Nephron (organoid): ENCODE measurements at regions not wholly inside any gene's neighbourhood (a gene's known extent, or its start where the extent isn't known, plus 50 kb on each side); places are given as distances from the start of the nearest gene placed in this dataset.

Experiments
- H3K27ac Mint-ChIP-seq, 3 experiments: 2 replicates each; pipeline ENCODE4 v1.8.0; 2020; ENCODE audit warnings: mixed read lengths in 3 of 3, mild to moderate bottlenecking in 2 of 3, moderate library complexity in 1 of 3
- H3K27me3 Mint-ChIP-seq: 2 replicates; pipeline ENCODE4 v1.8.0; 2021; ENCODE audit warnings: low read depth, mild to moderate bottlenecking, moderate library complexity, mixed read lengths
- H3K36me3 Mint-ChIP-seq: 2 replicates; pipeline ENCODE4 v1.8.0; 2020; ENCODE audit warnings: low read depth, mixed read lengths
- H3K4me1 Mint-ChIP-seq: 2 replicates; pipeline ENCODE4 v1.8.0; 2020; ENCODE audit warnings: mixed read lengths
- H3K4me3 Mint-ChIP-seq, 3 experiments: 2 replicates each; pipeline ENCODE4 v1.8.0; 2020; ENCODE audit warnings: mild to moderate bottlenecking in 3 of 3, mixed read lengths in 3 of 3, moderate library complexity in 2 of 3
- H3K9me3 Mint-ChIP-seq: 2 replicates; pipeline ENCODE4 v1.8.0; 2020; ENCODE audit warnings: mixed read lengths
- TF ChIP-seq, protein P1 (sequence below), 3 experiments: fragments of 200-600 bp; sonication (generic); IDR thresholded peaks; one replicate each; pipeline ENCODE4 v1.5.0; 2021; ENCODE audit warnings: antibody characterized with exemption in 3 of 3; ENCODE audit not compliant: unreplicated experiment in 3 of 3

DNA sequence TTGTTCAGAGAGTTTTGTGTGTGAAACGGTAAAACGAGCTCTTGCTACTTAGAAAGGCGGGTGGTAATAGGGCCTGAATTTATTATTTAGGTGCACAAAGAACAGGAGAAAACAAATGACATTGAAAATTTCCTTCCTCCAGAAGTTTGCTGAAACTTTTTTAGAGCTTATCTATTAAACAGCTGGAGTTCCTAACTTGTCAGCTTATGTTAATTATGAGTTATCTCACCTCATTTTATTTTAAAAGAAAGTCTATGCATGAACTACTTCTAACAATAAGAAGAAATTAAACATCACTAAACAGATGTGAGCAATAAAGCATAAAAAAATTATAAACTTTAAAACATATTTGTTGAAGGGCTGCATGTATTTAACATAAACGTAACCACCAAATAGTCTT is 373.9 kb upstream of the ANO3 start:
- Mint-ChIP-seq H3K9me3 (peaks cover 3% of the 10 kb centered on the region), H3K27me3 (no peaks in the 10 kb centered on the region), H3K4me1 (peaks cover 22% of the 10 kb centered on the region), H3K27ac (peak overlapping the region; percentile 22 to 78 (median 42)), H3K4me3 (no peak overlapping the region), H3K36me3 (no peaks in the 10 kb centered on the region)
- TF ChIP-seq, protein P1, sequence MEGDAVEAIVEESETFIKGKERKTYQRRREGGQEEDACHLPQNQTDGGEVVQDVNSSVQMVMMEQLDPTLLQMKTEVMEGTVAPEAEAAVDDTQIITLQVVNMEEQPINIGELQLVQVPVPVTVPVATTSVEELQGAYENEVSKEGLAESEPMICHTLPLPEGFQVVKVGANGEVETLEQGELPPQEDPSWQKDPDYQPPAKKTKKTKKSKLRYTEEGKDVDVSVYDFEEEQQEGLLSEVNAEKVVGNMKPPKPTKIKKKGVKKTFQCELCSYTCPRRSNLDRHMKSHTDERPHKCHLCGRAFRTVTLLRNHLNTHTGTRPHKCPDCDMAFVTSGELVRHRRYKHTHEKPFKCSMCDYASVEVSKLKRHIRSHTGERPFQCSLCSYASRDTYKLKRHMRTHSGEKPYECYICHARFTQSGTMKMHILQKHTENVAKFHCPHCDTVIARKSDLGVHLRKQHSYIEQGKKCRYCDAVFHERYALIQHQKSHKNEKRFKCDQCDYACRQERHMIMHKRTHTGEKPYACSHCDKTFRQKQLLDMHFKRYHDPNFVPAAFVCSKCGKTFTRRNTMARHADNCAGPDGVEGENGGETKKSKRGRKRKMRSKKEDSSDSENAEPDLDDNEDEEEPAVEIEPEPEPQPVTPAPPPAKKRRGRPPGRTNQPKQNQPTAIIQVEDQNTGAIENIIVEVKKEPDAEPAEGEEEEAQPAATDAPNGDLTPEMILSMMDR (IDR thresholded peaks at IDR 0.05; ENCODE audit: unreplicated experiment in 3 of 3), result no peak

DNA sequence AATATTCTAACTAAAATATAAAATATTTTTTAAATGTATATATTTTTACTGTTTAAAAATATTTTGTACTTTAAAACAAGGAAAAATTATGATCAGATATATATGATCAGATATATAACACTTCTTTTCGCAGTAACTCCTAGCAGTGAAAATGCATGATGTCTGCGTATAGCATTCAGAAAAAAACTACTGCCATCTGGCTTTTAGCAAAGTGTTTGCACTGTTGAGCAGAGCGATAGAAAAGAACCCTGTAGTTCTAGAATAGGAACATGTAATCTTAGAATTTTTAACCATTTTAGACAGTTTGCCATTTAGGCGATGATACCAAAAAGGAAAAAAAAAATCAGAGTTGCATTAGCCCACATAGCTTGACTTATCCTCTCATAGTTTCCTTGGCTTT is 370.4 kb upstream of the ANO3 start:
- Mint-ChIP-seq H3K4me1 (peaks cover 22% of the 10 kb centered on the region), H3K9me3 (peaks cover 3% of the 10 kb centered on the region)

DNA sequence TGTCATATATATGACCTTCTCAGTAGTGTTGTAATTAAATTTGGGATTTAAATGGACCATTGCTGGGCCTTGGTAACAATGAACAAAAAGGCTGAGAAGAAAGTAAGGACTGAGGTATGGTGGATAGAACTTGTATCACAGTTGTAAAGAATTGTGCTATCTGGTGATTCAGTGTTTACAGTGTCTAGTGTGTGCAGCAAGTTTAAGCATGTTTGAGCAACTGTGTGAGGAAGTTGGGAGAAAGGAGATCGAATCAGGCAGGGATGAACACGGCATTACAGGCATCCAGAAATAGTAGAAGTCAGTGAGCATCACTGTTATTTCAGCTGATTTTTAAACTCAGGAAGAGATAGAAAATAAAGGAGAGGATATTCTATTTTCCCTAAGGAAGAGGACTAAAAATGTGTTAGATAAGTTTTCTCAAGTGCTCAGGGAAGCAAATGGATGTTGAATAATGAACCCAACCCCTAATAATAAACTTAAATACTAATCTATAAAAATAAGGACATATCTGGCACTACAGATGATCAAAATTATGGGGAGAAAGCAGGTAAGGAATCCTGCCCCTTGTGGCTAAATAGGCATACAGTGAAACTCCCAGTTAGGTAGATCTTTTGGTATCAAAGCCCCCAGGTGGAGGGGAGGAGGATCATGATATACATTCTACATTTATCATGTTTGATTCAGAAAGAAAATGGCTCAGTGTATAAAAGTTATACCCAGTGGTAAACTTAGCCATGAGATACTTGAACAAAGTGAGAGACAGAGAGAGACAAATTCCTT is 361.0 kb upstream of the ANO3 start:
- H3K4me3 Mint-ChIP-seq, result no peak overlapping the region
- H3K9me3 Mint-ChIP-seq, result no peaks in the 10 kb centered on the region
- no peaks in the 10 kb centered on the region for H3K36me3 Mint-ChIP-seq
- no peaks in the 10 kb centered on the region for H3K27me3 Mint-ChIP-seq
- no peak overlapping the region for H3K27ac Mint-ChIP-seq
- TF ChIP-seq, protein P1 (IDR thresholded peaks at IDR 0.05; ENCODE audit: unreplicated experiment in 3 of 3), result no peak
- H3K4me1 Mint-ChIP-seq, result no peaks in the 10 kb centered on the region

More for the DNA sequence above, 370.4 kb upstream of the ANO3 start:
- Mint-ChIP-seq H3K27me3 (no peaks in the 10 kb centered on the region), H3K36me3 (no peaks in the 10 kb centered on the region), H3K4me3 (no peak overlapping the region), H3K27ac (no peak overlapping the region)
- TF ChIP-seq, protein P1 (IDR thresholded peaks at IDR 0.05; ENCODE audit: unreplicated experiment in 3 of 3), result peak; percentile 48 to 54 (median 49)

DNA sequence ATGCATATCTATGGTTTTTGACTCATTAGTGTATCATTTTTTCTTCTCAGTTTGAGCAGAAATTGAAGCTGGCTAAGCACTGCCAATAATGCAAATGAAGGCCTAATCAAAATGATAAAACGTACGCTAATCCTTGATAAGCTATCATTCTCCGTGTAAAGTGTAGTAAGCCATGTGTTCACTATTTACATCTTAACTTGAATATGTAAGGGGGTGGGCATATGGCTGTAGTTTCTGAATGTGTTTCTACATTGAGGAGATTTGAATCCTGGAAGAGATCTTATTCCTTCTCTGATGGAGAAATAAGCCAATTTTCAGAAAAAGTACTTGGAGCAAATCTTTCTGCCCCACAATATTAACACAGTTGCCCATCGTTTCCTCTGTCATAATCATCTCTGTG is 351.8 kb upstream of the ANO3 start:
- TF ChIP-seq, protein P1 (IDR thresholded peaks at IDR 0.05; ENCODE audit: unreplicated experiment in 3 of 3), result no peak
- Mint-ChIP-seq H3K9me3 (no peaks in the 10 kb centered on the region), H3K27me3 (no peaks in the 10 kb centered on the region), H3K4me3 (no peak overlapping the region), H3K4me1 (peaks cover 6% of the 10 kb centered on the region), H3K27ac (no peak overlapping the region), H3K36me3 (no peaks in the 10 kb centered on the region)

DNA sequence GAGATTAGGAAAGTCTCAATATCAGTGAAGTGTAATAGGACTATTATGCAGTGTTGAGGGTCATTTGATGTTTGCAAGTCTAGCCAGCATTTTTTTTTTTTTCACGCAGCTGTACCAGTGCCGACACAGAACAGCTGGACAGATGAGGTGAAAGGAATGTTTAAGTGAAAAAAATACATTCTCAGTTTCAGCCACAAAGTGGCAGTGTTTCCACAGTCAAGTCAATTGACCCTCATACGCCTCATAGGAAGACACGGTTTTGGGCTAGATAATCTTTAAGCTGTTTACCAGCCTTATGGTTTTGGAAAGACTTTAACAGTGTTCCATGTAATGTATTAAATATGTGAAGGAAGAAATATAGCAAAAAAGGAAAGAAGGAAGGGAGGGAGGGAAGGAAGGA is 349.9 kb upstream of the ANO3 start:
- TF ChIP-seq, protein P1 (IDR thresholded peaks at IDR 0.05; ENCODE audit: unreplicated experiment in 3 of 3), result peak; percentile 59 to 69 (median 68)
- Mint-ChIP-seq H3K27ac (peak overlapping the region in 2 of 3 experiments; percentile 1 to 12), H3K36me3 (no peaks in the 10 kb centered on the region), H3K4me3 (no peak overlapping the region), H3K9me3 (no peaks in the 10 kb centered on the region), H3K27me3 (no peaks in the 10 kb centered on the region), H3K4me1 (peaks cover 6% of the 10 kb centered on the region)

DNA sequence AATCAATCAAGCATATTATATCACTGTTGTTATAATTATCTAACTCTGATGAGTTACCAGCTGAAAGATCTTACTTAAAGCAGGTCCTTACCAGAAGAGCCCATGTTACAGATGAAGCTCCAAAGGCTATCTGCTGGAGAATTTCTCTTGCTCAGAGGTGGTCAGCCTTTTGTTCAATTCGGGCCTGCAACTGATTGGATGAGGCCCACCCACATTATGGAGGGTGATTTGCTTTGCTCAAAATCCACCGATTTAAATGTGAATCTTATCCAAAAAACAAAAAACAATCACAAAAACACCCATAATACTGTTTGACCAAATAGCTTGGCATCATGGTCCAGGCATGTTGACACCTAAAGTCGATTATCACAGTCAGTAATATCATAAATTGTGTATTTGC is 348.6 kb upstream of the ANO3 start:
- TF ChIP-seq, protein P1 (IDR thresholded peaks at IDR 0.05; ENCODE audit: unreplicated experiment in 3 of 3), result no peak
- H3K9me3 Mint-ChIP-seq, result no peaks in the 10 kb centered on the region
- no peaks in the 10 kb centered on the region for H3K27me3 Mint-ChIP-seq
- peaks cover 11% of the 10 kb centered on the region for H3K4me1 Mint-ChIP-seq
- H3K36me3 Mint-ChIP-seq, result no peaks in the 10 kb centered on the region
- H3K27ac Mint-ChIP-seq, result no peak overlapping the region
- no peak overlapping the region for H3K4me3 Mint-ChIP-seq
